ENCODE measurements at regions not wholly inside any gene's neighbourhood (a gene's known extent, or its start where the extent isn't known, plus 50 kb on each side); places are given as distances from the start of the nearest gene placed in this dataset.

GRCh38 chr9:118088090-118088489 lies 383.9 kb downstream of the TLR4 start:
- H3K9me3 ChIP-seq: no peaks in the 10 kb centered on the region
- H3K4me1 ChIP-seq: no peaks in the 10 kb centered on the region
- no peak overlapping the region for H3K4me3 ChIP-seq (ENCODE audit: low read depth, low read length)
- TF ChIP-seq CTCF (IDR thresholded peaks at IDR 0.05; ENCODE audit: low read depth, low read length): no peak
- no peak for DNase-seq
- no peaks in the 10 kb centered on the region for H3K36me3 ChIP-seq
- no peaks in the 10 kb centered on the region for H3K27me3 ChIP-seq

GRCh38 chr9:118091226-118091625 lies 387.0 kb downstream of the TLR4 start:
- Histone ChIP-seq H3K27me3 (no peaks in the 10 kb centered on the region), H3K4me1 (no peaks in the 10 kb centered on the region), H3K36me3 (no peaks in the 10 kb centered on the region), H3K4me3 (ENCODE audit: low read depth, low read length) (no peak overlapping the region), H3K9me3 (no peaks in the 10 kb centered on the region)
- no peak for TF ChIP-seq CTCF (IDR thresholded peaks at IDR 0.05; ENCODE audit: low read depth, low read length)
- no peak for DNase-seq

GRCh38 chr9:118091711-118092500 lies 387.7 kb downstream of the TLR4 start:
- Histone ChIP-seq H3K9me3 (no peaks in the 10 kb centered on the region), H3K27me3 (no peaks in the 10 kb centered on the region), H3K36me3 (no peaks in the 10 kb centered on the region), H3K4me1 (no peaks in the 10 kb centered on the region), H3K4me3 (ENCODE audit: low read depth, low read length) (no peak overlapping the region)
- DNase-seq: no peak
- TF ChIP-seq CTCF (IDR thresholded peaks at IDR 0.05; ENCODE audit: low read depth, low read length): no peak

GRCh38 chr9:118094387-118094786 lies 390.2 kb downstream of the TLR4 start:
- H3K27me3 ChIP-seq: no peaks in the 10 kb centered on the region
- H3K4me1 ChIP-seq: no peaks in the 10 kb centered on the region
- no peak overlapping the region for H3K4me3 ChIP-seq (ENCODE audit: low read depth, low read length)
- no peak for DNase-seq
- TF ChIP-seq CTCF (IDR thresholded peaks at IDR 0.05; ENCODE audit: low read depth, low read length): no peak
- no peaks in the 10 kb centered on the region for H3K36me3 ChIP-seq
- no peaks in the 10 kb centered on the region for H3K9me3 ChIP-seq

- no peaks in the 10 kb centered on the region for H3K27me3 ChIP-seq
- no peaks in the 10 kb centered on the region for H3K9me3 ChIP-seq
- DNase-seq: no peak
- no peak overlapping the region for H3K4me3 ChIP-seq (ENCODE audit: low read depth, low read length)
- TF ChIP-seq CTCF (IDR thresholded peaks at IDR 0.05; ENCODE audit: low read depth, low read length): no peak
- H3K36me3 ChIP-seq: no peaks in the 10 kb centered on the region
- H3K4me1 ChIP-seq: no peaks in the 10 kb centered on the region
Observed at GRCh38 chr9:118100529-118101419, 396.6 kb downstream of the TLR4 start.

- Histone ChIP-seq H3K27me3 (no peaks in the 10 kb centered on the region), H3K4me1 (no peaks in the 10 kb centered on the region), H3K36me3 (no peaks in the 10 kb centered on the region), H3K4me3 (ENCODE audit: low read depth, low read length) (no peak overlapping the region), H3K9me3 (no peaks in the 10 kb centered on the region)
- no peak for TF ChIP-seq CTCF (IDR thresholded peaks at IDR 0.05; ENCODE audit: low read depth, low read length)
- no peak for DNase-seq
Observed at GRCh38 chr9:118104363-118104762, 400.2 kb downstream of the TLR4 start.

Measured in BE2C (cell line).